ENCODE measurements at regions not wholly inside any gene's neighbourhood (a gene's known extent, or its start where the extent isn't known, plus 50 kb on each side); places are given as distances from the start of the nearest gene placed in this dataset.
"Not testable (repeated sequence)": the region's sequence is repeated elsewhere in the genome, so short reads cannot be mapped to it uniquely, and the experiment has no call there.

DNA sequence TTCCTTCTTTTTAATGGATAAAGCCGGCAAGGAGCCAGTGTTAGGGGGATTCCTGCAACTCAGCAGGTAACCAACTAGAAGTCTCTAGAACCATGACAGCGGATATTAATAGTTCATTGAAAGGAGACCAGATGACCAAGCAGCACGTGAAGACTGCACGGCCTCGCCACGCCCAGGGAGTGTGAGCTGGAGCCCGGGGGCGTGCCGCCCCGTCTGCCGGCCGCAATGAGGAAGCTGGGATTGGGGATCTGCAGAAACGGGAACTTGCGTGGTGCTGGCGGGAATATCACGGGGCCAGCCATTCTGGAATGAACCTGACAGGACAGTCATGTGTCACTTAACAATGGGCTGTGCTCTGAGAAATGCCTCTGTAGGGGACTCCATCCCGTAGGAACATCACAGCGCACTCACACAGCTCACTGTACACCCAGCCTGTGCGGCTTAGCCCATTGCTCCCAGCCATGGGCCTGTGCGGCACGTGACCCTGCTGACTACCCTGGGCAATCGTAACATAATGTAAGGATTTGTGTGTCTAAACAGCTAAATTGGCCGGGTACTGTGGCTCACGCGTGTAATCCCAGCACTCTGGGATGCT, 4092.8 kb upstream of the TPTE start:
- DNase-seq (ENCODE audit: low spot score in 2 of 2) = peak in 1 of 2 donors; percentile 49
- WGBS, 2 donors = 100% methylated on average over 5 of the region's 25 CpGs; no CpG with 5 or more reads in 1 of the 2 donors
- H3K4me3 ChIP-seq (ENCODE audit: low read depth, poor library complexity, severe bottlenecking); intact Hi-C loops (cut with DNase I; ENCODE audit: low total_unique reads): not testable (repeated sequence)

DNA sequence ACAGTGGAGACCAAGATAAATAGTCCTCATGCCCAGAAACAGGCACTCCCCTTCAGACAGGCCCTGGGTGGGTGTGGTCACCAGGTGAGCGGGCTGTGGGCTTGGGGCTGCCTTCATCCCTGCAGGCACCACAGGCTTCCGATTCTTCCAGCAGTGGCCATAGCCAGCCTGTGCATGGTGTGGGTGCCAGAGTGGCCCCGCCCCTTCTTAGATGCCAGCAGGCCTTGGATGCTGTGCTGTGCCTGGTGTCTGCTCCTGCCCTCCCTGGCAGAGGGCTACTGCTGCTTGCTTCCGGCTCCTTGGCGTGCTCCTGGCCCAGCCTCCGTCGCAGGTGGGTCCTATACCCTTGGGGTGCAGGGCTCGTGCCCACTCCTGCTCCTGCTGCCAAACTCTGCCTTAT, 4091.5 kb upstream of the TPTE start:
- H3K4me3 ChIP-seq (ENCODE audit: low read depth, poor library complexity, severe bottlenecking); intact Hi-C loops (cut with DNase I; ENCODE audit: low total_unique reads): not testable (repeated sequence)
- 50% methylated on average over 1 of the region's 8 CpGs; no CpG with 5 or more reads in 1 of the 2 donors for WGBS, 2 donors
- peak in 1 of 2 donors; percentile 32 for DNase-seq (ENCODE audit: low spot score in 2 of 2)

DNA sequence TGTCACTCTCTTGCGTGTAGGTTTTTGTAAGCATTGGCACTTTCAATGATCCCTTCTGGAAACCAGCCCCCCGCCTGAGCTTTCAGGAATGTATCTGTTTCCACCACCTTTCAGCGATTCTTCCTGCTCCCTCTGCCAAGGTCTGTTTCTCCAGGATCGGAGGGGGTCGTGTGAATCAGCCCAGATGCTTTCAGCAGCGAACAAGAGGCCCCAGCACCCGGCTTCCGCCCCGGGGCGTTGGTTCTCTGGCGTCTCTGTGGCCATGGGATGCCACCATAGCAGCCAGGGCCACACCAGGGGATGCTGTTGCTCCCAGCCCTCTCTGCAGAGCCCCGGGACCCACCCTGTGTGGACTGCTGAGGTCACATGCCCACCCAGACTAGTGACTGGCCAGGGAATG, 4088.2 kb upstream of the TPTE start:
- H3K4me3 ChIP-seq (ENCODE audit: low read depth, poor library complexity, severe bottlenecking); DNase-seq (ENCODE audit: low spot score in 2 of 2); intact Hi-C loops (cut with DNase I; ENCODE audit: low total_unique reads): not testable (repeated sequence)
- whole genome bisulfite sequencing, 2 donors = no CpG with 5 or more reads among the region's 12 CpGs

DNA sequence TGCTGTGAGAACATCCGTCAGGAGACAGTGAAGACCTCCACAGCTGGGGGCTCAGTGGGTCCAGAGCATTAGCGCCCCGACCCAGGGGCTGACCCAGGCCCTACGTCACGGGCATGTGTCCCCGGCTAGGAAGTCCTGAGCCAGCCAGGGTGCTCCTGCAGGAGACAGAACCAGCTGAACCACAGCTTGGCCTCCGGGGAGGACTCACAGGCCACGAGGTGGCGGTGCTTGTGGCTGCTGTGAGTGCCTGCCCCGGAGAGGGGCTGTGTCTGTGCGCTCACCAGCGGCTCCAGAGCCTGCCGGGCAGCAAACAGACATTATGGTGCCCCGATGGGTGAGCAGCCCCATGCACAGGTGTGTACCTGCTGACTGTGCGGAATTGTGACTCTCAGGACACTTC, 4085.2 kb upstream of the TPTE start:
- H3K4me3 ChIP-seq (ENCODE audit: low read depth, poor library complexity, severe bottlenecking); intact Hi-C loops (cut with DNase I; ENCODE audit: low total_unique reads): not testable (repeated sequence)
- peak in 1 of 2 donors; percentile 21 for DNase-seq (ENCODE audit: low spot score in 2 of 2)
- WGBS, 2 donors = no CpG with 5 or more reads among the region's 15 CpGs

DNA sequence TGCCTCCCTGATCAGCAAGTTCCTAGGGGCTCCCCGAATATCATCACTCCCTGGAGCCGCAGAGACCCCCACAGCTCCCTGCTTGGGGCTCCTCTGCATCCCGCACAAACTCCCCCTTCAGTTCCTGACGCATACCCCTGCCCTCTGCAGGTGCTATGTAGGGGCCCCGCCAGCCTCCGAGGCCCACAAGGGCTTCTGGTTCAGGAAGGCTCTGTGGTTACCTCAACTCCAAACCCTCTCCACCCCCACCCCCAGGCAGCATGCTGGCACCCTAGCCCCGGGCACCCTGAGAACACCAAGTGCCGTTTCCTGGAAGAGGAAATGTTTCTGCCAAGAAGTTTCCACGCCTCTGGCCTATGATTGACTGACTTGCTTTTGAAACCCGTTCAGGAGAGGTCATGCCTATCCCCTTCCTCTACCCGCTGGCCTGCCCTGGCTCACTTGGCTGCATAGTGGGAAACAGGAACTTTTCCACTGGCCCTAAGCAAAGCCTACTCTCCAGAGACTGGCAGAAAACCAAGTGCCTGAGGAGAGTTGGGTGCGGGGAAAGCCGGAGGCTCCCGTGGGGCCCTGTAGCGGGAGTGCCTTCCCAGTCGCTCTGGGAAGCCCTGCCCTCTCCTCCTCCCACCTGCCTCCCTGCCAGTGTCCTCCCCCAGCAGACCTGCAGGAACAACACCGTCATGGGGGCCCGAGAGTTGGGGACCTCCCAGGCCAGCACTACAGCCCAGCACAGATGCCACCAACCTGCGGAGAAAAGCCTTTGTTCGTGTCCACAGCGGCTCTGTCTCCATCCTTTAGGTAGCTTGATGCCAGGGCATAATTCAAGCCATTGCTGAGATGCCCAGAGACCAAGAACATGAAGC, 4084.2 kb upstream of the TPTE start:
- intact Hi-C loops (cut with DNase I; ENCODE audit: low total_unique reads); H3K4me3 ChIP-seq (ENCODE audit: low read depth, poor library complexity, severe bottlenecking): not testable (repeated sequence)
- DNase-seq (ENCODE audit: low spot score in 2 of 2) = peak in 1 of 2 donors; percentile 25
- 20% methylated on average over 2 of the region's 21 CpGs; no CpG with 5 or more reads in 1 of the 2 donors for WGBS, 2 donors

DNA sequence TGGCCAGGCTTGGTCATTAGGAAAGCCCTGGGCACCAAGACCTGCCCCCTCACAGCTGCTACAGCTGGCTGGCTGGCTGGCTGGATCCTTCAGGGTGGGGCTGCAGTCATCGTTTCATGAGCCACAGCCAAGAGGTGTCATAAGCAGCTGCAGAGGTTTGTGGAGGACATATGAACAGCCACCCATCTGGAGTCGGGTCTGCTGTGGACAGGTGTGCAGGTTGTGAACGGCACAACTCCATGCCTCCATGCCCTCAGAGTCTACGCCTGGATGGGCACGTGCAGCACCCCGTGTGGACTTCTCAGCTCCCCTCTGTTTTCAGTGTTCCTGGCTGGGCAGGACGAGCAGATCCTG, 4083.6 kb upstream of the TPTE start:
- intact Hi-C loops (cut with DNase I; ENCODE audit: low total_unique reads); H3K4me3 ChIP-seq (ENCODE audit: low read depth, poor library complexity, severe bottlenecking): not testable (repeated sequence)
- 44% methylated on average over 1 of the region's 7 CpGs; no CpG with 5 or more reads in 1 of the 2 donors for WGBS, 2 donors
- peak in 1 of 2 donors; percentile 29 for DNase-seq (ENCODE audit: low spot score in 2 of 2)

DNA sequence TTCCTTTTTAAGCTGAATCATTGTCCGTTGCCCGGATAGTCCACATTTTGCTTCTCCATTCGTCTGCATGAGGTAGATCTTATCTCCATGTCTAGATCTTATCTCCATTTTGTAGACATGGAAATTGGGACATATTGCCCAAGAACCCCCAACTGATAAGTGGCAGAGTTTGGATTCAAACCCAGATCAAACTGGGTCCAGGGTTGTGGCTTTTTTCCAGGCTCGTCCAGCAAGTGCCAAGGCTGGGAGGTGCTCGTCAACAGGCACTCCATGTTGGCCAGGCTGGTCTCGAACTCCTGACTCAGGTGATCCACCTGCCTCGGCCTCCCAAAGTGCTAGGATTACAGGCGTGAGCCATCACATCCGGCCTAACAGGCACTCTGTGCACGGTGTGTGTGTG, 4082.3 kb upstream of the TPTE start:
- H3K4me3 ChIP-seq (ENCODE audit: low read depth, poor library complexity, severe bottlenecking); intact Hi-C loops (cut with DNase I; ENCODE audit: low total_unique reads): not testable (repeated sequence)
- DNase-seq (ENCODE audit: low spot score in 2 of 2) = peak in 1 of 2 donors; percentile 14
- WGBS, 2 donors = no CpG with 5 or more reads among the region's 10 CpGs

DNA sequence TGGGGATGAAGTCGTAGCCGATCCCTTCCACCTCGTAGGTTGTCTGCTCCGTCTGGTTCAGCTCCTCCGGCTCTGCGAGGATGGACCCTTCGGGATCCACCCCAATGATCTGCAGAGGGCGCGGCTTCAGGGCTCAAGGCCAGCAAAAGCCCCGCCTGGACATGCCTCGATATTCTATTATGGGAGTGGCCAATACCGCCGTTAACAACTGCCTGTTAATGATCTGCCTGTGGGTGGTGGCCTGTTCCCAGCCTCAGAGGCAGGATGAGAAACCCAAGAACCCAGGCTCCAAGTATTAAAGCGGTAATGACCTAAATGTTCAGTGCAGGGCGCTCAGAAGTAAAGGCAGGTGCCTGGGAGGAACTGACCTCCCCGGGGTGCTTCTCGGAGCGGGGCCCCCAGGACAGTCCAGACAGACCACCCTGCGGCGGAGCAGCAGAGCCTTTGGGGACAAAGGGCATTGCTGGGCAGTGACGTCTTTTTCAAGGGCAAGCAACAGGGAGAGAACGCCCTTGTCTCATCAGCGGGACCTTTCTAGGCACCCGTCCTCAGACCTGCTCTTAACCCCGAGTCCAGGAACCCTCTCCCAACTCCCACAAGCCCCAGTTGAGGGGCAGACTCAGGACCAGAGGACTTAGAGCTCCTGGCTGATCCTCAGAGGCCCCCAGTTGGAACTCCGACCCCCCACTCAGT, 4066.6 kb upstream of the TPTE start:
- H3K4me3 ChIP-seq (ENCODE audit: low read depth, poor library complexity, severe bottlenecking); DNase-seq (ENCODE audit: low spot score in 2 of 2); intact Hi-C loops (cut with DNase I; ENCODE audit: low total_unique reads): not testable (repeated sequence)
- WGBS, 2 donors = no CpG with 5 or more reads among the region's 26 CpGs

DNA sequence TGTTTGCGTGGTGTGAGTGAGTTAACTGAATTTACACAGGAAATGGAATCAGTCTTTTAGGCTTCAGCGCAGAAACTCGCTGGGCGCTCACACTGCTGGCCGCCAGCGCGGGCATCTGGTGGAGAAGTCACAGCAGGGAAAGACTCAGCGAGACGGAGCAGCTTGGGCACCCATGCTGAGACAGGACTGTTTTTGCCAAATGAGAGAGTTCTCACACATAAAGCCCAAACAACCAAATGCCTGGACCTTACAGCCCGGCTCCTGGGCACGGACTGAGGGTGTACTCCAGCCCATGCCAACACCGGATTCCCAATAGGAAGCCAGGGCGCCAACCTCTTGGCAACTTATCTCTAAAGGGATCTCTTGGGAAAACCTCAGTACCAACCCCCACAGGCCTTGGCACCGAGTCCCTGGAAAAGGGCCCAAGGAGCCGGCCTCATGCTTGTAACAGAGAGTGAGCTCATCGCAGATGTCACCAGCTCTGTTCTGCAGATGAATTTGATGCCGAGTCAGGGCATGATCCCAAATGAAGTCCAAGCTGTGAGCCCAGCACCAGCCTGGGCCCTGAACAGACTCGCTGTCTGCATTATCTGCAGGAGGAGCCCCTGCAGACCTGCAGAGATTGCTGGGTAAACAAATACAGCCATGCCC, 4065.2 kb upstream of the TPTE start:
- WGBS, 2 donors = no CpG with 5 or more reads among the region's 18 CpGs
- intact Hi-C loops (cut with DNase I; ENCODE audit: low total_unique reads); H3K4me3 ChIP-seq (ENCODE audit: low read depth, poor library complexity, severe bottlenecking); DNase-seq (ENCODE audit: low spot score in 2 of 2): not testable (repeated sequence)

DNA sequence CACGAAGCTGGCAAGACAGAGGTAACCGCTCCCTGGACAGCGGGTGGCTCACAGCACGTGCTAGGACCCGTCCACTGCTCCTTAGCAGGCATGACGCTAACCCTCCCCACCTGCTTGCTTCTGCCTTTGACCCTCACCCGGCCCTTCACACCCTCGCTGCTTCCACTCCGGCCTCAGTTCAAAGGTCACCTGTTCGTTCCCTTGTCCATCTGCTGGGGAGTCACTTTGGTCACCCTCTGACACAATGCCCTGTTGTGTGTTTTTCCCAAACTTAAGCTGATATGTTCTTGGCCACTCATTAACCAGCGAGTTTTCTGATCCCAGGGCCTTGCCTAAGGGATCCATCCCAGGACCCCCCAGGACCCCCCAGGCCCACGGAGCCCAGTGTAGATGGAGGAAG, 4061.6 kb upstream of the TPTE start:
- no CpG with 5 or more reads among the region's 12 CpGs for WGBS, 2 donors
- intact Hi-C loops (cut with DNase I; ENCODE audit: low total_unique reads); DNase-seq (ENCODE audit: low spot score in 2 of 2); H3K4me3 ChIP-seq (ENCODE audit: low read depth, poor library complexity, severe bottlenecking): not testable (repeated sequence)

DNA sequence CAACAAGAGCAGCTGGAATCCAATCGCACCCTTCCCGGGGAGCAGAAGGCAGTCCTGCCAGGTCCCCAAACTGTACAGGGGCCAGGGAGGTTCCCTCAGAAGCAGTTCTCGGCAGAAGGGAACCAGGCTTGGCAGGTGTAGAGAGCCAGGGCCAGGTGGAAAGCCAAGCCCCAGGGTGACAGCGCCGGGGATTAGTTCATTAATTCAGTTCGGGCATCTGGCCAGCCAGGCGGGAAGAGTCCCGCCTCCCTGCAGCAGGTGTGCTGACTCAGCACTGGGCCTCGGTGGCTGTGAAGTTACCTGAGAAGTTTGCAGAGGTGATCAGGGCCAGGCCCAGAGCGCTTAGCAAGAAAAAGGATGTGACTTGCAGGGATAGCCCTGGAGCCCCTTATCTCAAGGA, 4060.0 kb upstream of the TPTE start:
- DNase-seq (ENCODE audit: low spot score in 2 of 2); intact Hi-C loops (cut with DNase I; ENCODE audit: low total_unique reads); H3K4me3 ChIP-seq (ENCODE audit: low read depth, poor library complexity, severe bottlenecking): not testable (repeated sequence)
- WGBS, 2 donors = no CpG with 5 or more reads among the region's 10 CpGs

DNA sequence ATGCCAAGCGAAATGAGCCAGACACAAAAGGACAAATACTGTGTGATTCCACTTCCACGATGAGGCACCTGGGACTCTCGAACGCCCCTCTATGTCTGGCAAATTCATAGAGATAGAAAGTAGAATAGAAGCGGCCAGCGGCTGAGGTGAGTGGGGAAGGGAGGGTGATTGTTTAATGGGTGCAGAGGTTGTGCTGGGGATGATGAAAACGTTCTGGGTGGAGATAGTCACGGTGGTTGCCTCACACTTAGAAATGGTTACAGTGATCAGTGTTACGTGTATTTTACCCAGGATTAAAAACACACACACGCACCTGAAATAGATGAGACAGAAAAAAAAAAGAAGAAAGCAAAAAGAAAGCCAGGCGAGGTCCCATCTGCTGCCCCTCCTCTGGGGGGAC, 4057.0 kb upstream of the TPTE start:
- intact Hi-C loops (cut with DNase I; ENCODE audit: low total_unique reads); H3K4me3 ChIP-seq (ENCODE audit: low read depth, poor library complexity, severe bottlenecking); DNase-seq (ENCODE audit: low spot score in 2 of 2): not testable (repeated sequence)
- no CpG with 5 or more reads among the region's 11 CpGs for WGBS, 2 donors

DNA sequence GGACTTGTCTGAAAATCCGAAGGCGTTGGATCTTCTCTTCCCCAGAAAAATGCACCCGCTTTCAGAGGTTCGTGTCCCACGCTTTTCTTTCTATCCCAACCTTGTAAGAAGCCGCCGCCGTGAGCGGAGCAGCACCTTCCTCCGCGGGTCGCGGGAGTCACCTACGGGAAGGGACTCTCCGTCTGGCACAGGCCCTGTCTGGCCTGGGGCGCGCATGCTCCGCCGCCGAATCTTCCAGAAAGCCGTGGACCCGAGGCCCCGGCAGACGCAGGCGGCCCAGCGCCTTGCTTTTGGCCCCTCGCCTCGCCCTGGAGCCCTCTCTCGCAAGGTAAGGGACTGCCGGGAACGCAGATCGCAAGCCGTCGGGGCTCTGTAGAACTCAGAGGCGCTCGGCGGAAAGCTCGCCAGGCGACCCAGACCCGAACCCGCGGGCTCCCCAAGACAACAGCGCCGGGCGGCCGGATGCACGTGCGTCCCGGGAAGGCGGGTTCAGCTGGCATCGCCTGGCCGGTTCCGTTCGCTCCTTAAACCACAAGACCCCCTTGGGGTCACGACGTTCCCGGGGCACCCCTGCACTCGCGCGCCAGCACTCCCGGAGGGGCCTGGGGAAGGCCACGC, 4055.2 kb upstream of the TPTE start:
- H3K4me3 ChIP-seq (ENCODE audit: low read depth, poor library complexity, severe bottlenecking); intact Hi-C loops (cut with DNase I; ENCODE audit: low total_unique reads); DNase-seq (ENCODE audit: low spot score in 2 of 2): not testable (repeated sequence)
- WGBS, 2 donors = no CpG with 5 or more reads among the region's 62 CpGs

DNA sequence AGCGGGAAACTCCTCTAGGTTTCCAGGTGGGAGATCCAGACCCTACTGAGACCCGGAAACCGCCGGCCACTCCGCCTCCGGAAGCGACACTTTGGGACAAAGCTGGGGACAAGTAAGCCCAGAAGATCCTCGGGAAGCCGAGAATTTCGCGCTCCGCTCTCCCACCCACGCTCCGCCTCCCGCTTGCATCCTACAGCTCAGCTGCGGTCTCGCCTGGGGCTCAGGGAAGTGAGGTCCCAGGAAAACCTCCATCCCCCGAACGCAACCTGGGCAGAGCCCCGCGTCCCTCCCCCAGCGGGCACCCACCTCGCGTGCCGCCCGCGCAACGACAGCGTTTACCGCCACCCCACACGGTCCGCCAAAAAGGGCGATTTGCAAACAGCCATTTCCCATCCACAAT, 4054.7 kb upstream of the TPTE start:
- no CpG with 5 or more reads among the region's 33 CpGs for WGBS, 2 donors
- intact Hi-C loops (cut with DNase I; ENCODE audit: low total_unique reads); DNase-seq (ENCODE audit: low spot score in 2 of 2); H3K4me3 ChIP-seq (ENCODE audit: low read depth, poor library complexity, severe bottlenecking): not testable (repeated sequence)

All from lower leg skin (tissue), 3 donors.